SK-N-MC (cell line): ENCODE measurements at regions not wholly inside any gene's neighbourhood (a gene's known extent, or its start where the extent isn't known, plus 50 kb on each side); places are given as distances from the start of the nearest gene placed in this dataset.

Experiments
- EZH2 ChIP-seq: fragments of 200-600 bp; sonication (generic); IDR thresholded peaks from one replicate; pipeline ENCODE4 v1.6.1; 2017; ENCODE audit warnings: antibody characterized with exemption
- FOXP2 ChIP-seq: optimal IDR thresholded peaks from 2 replicates; pipeline ENCODE3; 2011; ENCODE audit warnings: mild to moderate bottlenecking, moderate library complexity; ENCODE audit not compliant: insufficient read depth; ENCODE audit errors: extremely low read length, control extremely low read depth
- POLR2AphosphoS5 ChIP-seq: IDR thresholded peaks from 2 replicates; pipeline ENCODE4 v1.6.1; 2012; ENCODE audit warnings: mild to moderate bottlenecking, low read depth, low read length, borderline replicate concordance

DNA sequence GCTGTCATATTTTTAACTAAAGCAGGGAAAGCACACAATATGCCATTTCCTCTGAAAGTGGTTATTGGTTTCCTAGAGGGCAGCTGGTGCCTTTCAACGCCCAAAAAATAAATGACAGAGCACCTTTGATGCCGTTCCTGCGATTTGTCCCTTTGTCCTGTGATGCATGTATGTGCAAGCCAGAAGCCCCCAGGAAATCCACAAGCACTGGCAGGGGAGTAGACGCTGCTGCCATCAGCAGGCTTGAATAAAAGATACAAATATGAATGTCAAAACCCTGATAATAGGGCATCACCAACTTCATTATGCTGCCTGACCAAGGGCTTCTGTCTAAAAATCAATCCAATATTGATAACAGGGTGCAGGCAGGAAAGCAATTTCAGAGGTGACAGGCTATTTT is 246.1 kb downstream of the FBXO15 start:
- no peak for TF ChIP-seq EZH2
- TF ChIP-seq POLR2AphosphoS5 = no peak
- no peak for TF ChIP-seq FOXP2
